ENCODE measurements at regions not wholly inside any gene's neighbourhood (a gene's known extent, or its start where the extent isn't known, plus 50 kb on each side); places are given as distances from the start of the nearest gene placed in this dataset.
A peak's percentile ranks its signal among the peaks of the same experiment; 100 is the strongest.

GRCh38 chr2:226471987-226472470 is 327.6 kb downstream of the IRS1 start:
- DNase-seq (ENCODE audit: low spot score): no peak
- H3K36me3 ChIP-seq (replicated peaks; ENCODE audit: insufficient read depth, low read depth): no peaks in the 10 kb centered on the region
- TF ChIP-seq EZH2 (IDR thresholded peaks at IDR 0.05; ENCODE audit: borderline replicate concordance): no peak
- no peak for TF ChIP-seq CTCF (IDR thresholded peaks at IDR 0.05; ENCODE audit: poor library complexity)
- no peak for TF ChIP-seq EZH2phosphoT487 (IDR thresholded peaks at IDR 0.05; ENCODE audit: low read depth, severe bottlenecking, unreplicated experiment)
- WGBS (ENCODE audit: low lambda C conversion rate, missing lambda C conversion rate): 46% methylated on average over 2 of the region's 2 CpGs
- H3K79me2 ChIP-seq: no peaks in the 10 kb centered on the region
- peaks cover 6% of the 10 kb centered on the region for H3K4me1 ChIP-seq (ENCODE audit: insufficient read depth)
- H2AFZ ChIP-seq: no peak overlapping the region
- no peaks in the 10 kb centered on the region for H3K27me3 ChIP-seq
- H3K9me3 ChIP-seq (ENCODE audit: low read depth): no peaks in the 10 kb centered on the region
- no peaks in the 10 kb centered on the region for H4K20me1 ChIP-seq (ENCODE audit: insufficient read depth, poor library complexity, severe bottlenecking)
- H3K4me3 ChIP-seq: no peak overlapping the region
- H3K9me2 ChIP-seq (replicated peaks; ENCODE audit: insufficient read depth): no peaks in the 10 kb centered on the region
- no peak overlapping the region for H3K4me2 ChIP-seq
- no peak overlapping the region for H3K27ac ChIP-seq

- 71% methylated on average over 2 of the region's 2 CpGs for WGBS (ENCODE audit: low lambda C conversion rate, missing lambda C conversion rate)
- no peaks in the 10 kb centered on the region for H3K9me2 ChIP-seq (replicated peaks; ENCODE audit: insufficient read depth)
- H3K36me3 ChIP-seq (replicated peaks; ENCODE audit: insufficient read depth, low read depth): no peaks in the 10 kb centered on the region
- H4K20me1 ChIP-seq (ENCODE audit: insufficient read depth, poor library complexity, severe bottlenecking): no peaks in the 10 kb centered on the region
- no peaks in the 10 kb centered on the region for H3K9me3 ChIP-seq (ENCODE audit: low read depth)
- no peak overlapping the region for H3K4me2 ChIP-seq
- H2AFZ ChIP-seq: no peak overlapping the region
- no peak overlapping the region for H3K4me3 ChIP-seq
- DNase-seq (ENCODE audit: low spot score): no peak
- H3K27me3 ChIP-seq: no peaks in the 10 kb centered on the region
- no peaks in the 10 kb centered on the region for H3K4me1 ChIP-seq (ENCODE audit: insufficient read depth)
- no peaks in the 10 kb centered on the region for H3K79me2 ChIP-seq
- TF ChIP-seq CTCF (IDR thresholded peaks at IDR 0.05; ENCODE audit: poor library complexity) (no peak), EZH2phosphoT487 (IDR thresholded peaks at IDR 0.05; ENCODE audit: low read depth, severe bottlenecking, unreplicated experiment) (no peak), EZH2 (IDR thresholded peaks at IDR 0.05; ENCODE audit: borderline replicate concordance) (no peak)
- peak overlapping the region; percentile 22 for H3K27ac ChIP-seq
Observed at GRCh38 chr2:226467633-226468032, 332.0 kb downstream of the IRS1 start.

- Histone ChIP-seq H3K4me1 (ENCODE audit: insufficient read depth) (no peaks in the 10 kb centered on the region), H3K27me3 (no peaks in the 10 kb centered on the region), H3K9me3 (ENCODE audit: low read depth) (no peaks in the 10 kb centered on the region), H3K79me2 (no peaks in the 10 kb centered on the region), H3K27ac (peak overlapping the region; percentile 25), H3K4me3 (no peak overlapping the region), H2AFZ (no peak overlapping the region), H4K20me1 (ENCODE audit: insufficient read depth, poor library complexity, severe bottlenecking) (no peaks in the 10 kb centered on the region), H3K4me2 (no peak overlapping the region), H3K36me3 (replicated peaks; ENCODE audit: insufficient read depth, low read depth) (no peaks in the 10 kb centered on the region), H3K9me2 (replicated peaks; ENCODE audit: insufficient read depth) (no peaks in the 10 kb centered on the region)
- DNase-seq (ENCODE audit: low spot score): no peak
- no peak for TF ChIP-seq EZH2 (IDR thresholded peaks at IDR 0.05; ENCODE audit: borderline replicate concordance)
- TF ChIP-seq CTCF (IDR thresholded peaks at IDR 0.05; ENCODE audit: poor library complexity): no peak
- TF ChIP-seq EZH2phosphoT487 (IDR thresholded peaks at IDR 0.05; ENCODE audit: low read depth, severe bottlenecking, unreplicated experiment): no peak
- 12% methylated on average over 6 of the region's 6 CpGs for WGBS (ENCODE audit: low lambda C conversion rate, missing lambda C conversion rate)
Observed at GRCh38 chr2:226467221-226467620, 332.4 kb downstream of the IRS1 start.

GRCh38 chr2:226466589-226466988 is 333.0 kb downstream of the IRS1 start:
- H3K27me3 ChIP-seq: no peaks in the 10 kb centered on the region
- peak overlapping the region; percentile 25 for H3K27ac ChIP-seq
- DNase-seq (ENCODE audit: low spot score): peak; percentile 30
- H3K9me2 ChIP-seq (replicated peaks; ENCODE audit: insufficient read depth): no peaks in the 10 kb centered on the region
- WGBS (ENCODE audit: low lambda C conversion rate, missing lambda C conversion rate): 64% methylated on average over 2 of the region's 2 CpGs
- H3K4me3 ChIP-seq: no peak overlapping the region
- no peak overlapping the region for H3K4me2 ChIP-seq
- no peak overlapping the region for H2AFZ ChIP-seq
- TF ChIP-seq EZH2 (IDR thresholded peaks at IDR 0.05; ENCODE audit: borderline replicate concordance) (no peak), CTCF (IDR thresholded peaks at IDR 0.05; ENCODE audit: poor library complexity) (no peak), EZH2phosphoT487 (IDR thresholded peaks at IDR 0.05; ENCODE audit: low read depth, severe bottlenecking, unreplicated experiment) (no peak)
- no peaks in the 10 kb centered on the region for H4K20me1 ChIP-seq (ENCODE audit: insufficient read depth, poor library complexity, severe bottlenecking)
- H3K36me3 ChIP-seq (replicated peaks; ENCODE audit: insufficient read depth, low read depth): no peaks in the 10 kb centered on the region
- H3K79me2 ChIP-seq: no peaks in the 10 kb centered on the region
- H3K9me3 ChIP-seq (ENCODE audit: low read depth): no peaks in the 10 kb centered on the region
- H3K4me1 ChIP-seq (ENCODE audit: insufficient read depth): no peaks in the 10 kb centered on the region

Data from hepatocyte (in vitro differentiated cells).